Smooth muscle cell of the brain vasculature (primary cell): ENCODE measurements at regions not wholly inside any gene's neighbourhood (a gene's known extent, or its start where the extent isn't known, plus 50 kb on each side); places are given as distances from the start of the nearest gene placed in this dataset.
"Not testable (repeated sequence)": the region's sequence is repeated elsewhere in the genome, so short reads cannot be mapped to it uniquely, and the experiment has no call there.

Experiments
- DNase-seq: peaks from one replicate; pipeline ENCODE4 v3.0.0-alpha.2; 2012; ENCODE audit warnings: low read depth, low spot score

DNA sequence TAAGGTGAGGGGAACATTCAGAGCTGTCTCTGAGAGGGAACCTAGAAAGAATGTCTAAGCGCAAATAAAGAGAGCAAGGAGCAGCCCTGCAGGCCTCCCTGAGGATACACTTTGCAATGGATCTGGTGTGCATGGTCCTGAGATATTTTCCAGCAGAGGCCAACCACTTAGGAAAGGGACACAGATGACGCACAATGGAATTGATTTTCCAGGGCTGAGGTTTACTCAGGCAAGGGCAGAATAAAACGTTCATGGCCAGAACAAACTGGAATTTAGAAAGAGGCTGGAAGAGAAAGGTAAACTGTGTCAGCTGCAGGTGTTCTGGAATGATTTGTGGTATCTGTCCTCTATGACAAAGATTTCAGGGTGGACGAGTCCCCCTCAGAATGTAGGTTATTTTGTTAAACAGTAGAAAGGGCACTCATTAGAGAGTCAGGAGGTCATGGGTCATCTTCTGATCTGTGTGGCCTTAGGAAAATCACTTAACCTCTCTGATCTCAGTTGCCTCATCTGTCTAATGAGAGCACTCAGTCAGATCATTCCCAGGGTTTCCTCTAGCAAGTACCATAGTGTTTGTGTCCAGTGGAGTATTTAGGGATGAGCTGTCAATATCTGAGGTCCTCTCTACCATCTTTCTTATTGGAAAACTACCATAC lies 61.8 kb upstream of the PGBD5 start:
- DNase-seq = no peak

DNA sequence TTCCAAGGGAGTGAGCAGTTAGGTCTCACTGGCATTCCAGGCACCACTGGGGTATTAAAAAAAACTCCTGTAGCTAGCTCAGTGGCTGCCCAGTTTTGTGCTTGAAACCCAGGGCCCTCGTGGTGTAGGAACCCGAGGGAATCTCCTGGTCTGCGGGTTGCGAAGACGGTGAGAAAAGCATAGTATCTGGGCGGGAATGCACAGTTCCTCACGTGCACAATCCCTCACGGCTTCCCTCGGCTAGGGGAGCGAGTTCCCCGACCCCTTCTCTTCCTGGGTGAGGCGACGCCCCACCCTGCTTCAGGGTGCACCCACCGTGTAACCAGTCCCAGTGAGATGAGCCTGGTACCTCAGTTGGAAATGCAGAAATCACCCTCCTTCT lies 50.5 kb upstream of the PGBD5 start:
- DNase-seq = no peak

DNA sequence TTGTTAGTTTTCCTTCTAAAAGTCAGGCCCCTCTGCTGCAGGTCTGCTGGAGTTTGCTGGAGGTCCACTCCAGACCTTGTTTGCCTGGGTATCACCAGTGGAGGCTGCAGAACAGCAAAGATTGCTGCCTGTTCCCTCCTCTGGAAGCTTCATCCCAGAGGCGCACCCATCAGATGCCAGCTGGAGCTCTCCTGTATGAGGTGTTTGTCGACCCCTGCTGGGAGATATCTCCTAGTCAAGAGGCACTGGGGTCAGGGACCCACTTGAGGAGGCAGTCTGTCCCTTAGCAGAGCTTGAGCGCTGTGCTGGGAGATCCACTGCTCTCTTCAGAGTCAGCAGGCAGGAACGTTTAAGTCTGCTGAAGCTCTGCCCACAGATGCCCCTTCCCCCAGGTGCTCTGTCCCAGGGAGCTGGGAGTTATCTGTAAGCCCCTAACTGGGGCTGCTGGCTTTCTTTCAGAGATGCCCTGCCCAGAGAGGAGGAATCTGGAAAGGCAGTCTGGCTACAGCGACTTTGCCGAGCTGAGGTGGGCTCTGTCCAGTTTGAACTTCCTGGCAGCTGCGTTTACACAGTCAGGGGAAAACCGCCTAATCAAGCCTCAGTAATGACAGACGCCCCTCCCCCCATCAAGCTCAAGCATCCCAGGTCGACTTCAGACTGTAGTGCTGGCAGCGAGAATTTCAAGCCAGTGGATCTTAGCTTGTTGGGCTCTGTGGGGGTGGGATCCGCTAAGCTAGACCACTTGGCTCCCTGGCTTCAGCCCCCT lies 49.9 kb upstream of the PGBD5 start:
- not testable (repeated sequence) for DNase-seq
